Caco-2 (cell line): ENCODE measurements at regions not wholly inside any gene's neighbourhood (a gene's known extent, or its start where the extent isn't known, plus 50 kb on each side); places are given as distances from the start of the nearest gene placed in this dataset.

ENCODE experiments used
- BruUV-seq: library from RNA; stranded (reverse); fragments of 400-500 nt; replicated peaks from 2 replicates; lab custom pipeline; 2021; lab: Mats Ljungman, UMichigan
- CTCF ChIA-PET: fragments of 300-600 bp; sonication (Branson Sonifier 250); formaldehyde crosslinking; loops from one replicate; lab custom pipeline; 2022; ENCODE audit warnings: antibody characterized with exemption; lab: Charles Lee
- POLR2A ChIA-PET: fragments of 300-600 bp; sonication (Branson Sonifier 250); formaldehyde crosslinking; loops from one replicate; lab custom pipeline; 2022; ENCODE audit warnings: antibody characterized with exemption; lab: Charles Lee
- DNase-seq, 2 experiments: peaks; one replicate each; pipeline versions ENCODE4 v3.0.0 to v3.0.0-alpha.2; 2020 to 2022
- H3K27me3 ChIP-seq: replicated peaks from 2 replicates; pipeline ENCODE4 v1.6.0; 2011; ENCODE audit warnings: low read length; ENCODE audit not compliant: control insufficient read depth, insufficient read depth
- H3K36me3 ChIP-seq: 2 replicates; pipeline ENCODE4 v1.5.1; 2011; ENCODE audit warnings: low read length; ENCODE audit not compliant: control insufficient read depth, insufficient read depth
- H3K4me1 ChIP-seq: fragments of 250-450 bp; sonication (Bioruptor Pico); 2 replicates; pipeline ENCODE4 v1.5.1; 2020; ENCODE audit warnings: mild to moderate bottlenecking
- H3K4me3 ChIP-seq: 2 replicates; pipeline ENCODE4 v1.5.1; 2011; ENCODE audit warnings: low read depth, mild to moderate bottlenecking, control low read depth, low read length
- H3K9me3 ChIP-seq: fragments of 250-450 bp; sonication (Bioruptor Pico); 2 replicates; pipeline ENCODE4 v1.5.1; 2020; ENCODE audit warnings: mild to moderate bottlenecking, moderate library complexity
- H3K27ac Mint-ChIP-seq: one replicate; pipeline ENCODE4 v1.8.0; 2022; ENCODE audit warnings: mixed read lengths; ENCODE audit not compliant: unreplicated experiment
- H3K27me3 Mint-ChIP-seq: one replicate; pipeline ENCODE4 v1.8.0; 2022; ENCODE audit warnings: mixed read lengths; ENCODE audit not compliant: insufficient read depth, unreplicated experiment
- H3K36me3 Mint-ChIP-seq: one replicate; pipeline ENCODE4 v1.8.0; 2022; ENCODE audit warnings: mild to moderate bottlenecking, mixed read lengths; ENCODE audit not compliant: insufficient read depth, unreplicated experiment
- H3K4me1 Mint-ChIP-seq: one replicate; pipeline ENCODE4 v1.8.0; 2022; ENCODE audit warnings: low read depth, mixed read lengths; ENCODE audit not compliant: unreplicated experiment
- H3K4me3 Mint-ChIP-seq: one replicate; pipeline ENCODE4 v1.8.0; 2022; ENCODE audit warnings: mild to moderate bottlenecking, moderate library complexity, mixed read lengths; ENCODE audit not compliant: unreplicated experiment
- H3K9me3 Mint-ChIP-seq: one replicate; pipeline ENCODE4 v1.8.0; 2022; ENCODE audit warnings: mixed read lengths; ENCODE audit not compliant: unreplicated experiment
- intact Hi-C: fragments of 100-400 bp; cut with micrococcal nuclease; formaldehyde crosslinking; loops from one replicate; pipeline ENCODE4 v1.10.0; 2022; ENCODE audit not compliant: unreplicated experiment
- TF ChIP-seq, protein P1 (sequence below), 2 experiments: fragments of 200-600 bp in 1 of 2; IDR thresholded peaks; 1 replicate in 1 of 2; 2 replicates in 1 of 2; pipeline versions ENCODE4 v1.5.1 to v1.8.0; 2011 to 2022; ENCODE audit warnings: antibody characterized with exemption in 1 of 2, control low read depth in 1 of 2, inconsistent platforms in 1 of 2, low read depth in 1 of 2, low read length in 1 of 2, mild to moderate bottlenecking in 1 of 2, moderate library complexity in 1 of 2; ENCODE audit not compliant: insufficient read depth in 1 of 2, severe bottlenecking in 1 of 2, unreplicated experiment in 1 of 2

- Histone ChIP-seq H3K27me3 (no peaks in the 10 kb centered on the region), H3K36me3 (no peaks in the 10 kb centered on the region), H3K9me3 (peaks cover 13% of the 10 kb centered on the region), H3K4me1 (peaks cover 3% of the 10 kb centered on the region; the same call in 1 of the 2 replicates), H3K4me3 (no peak overlapping the region)
- Mint-ChIP-seq H3K27me3 (no peaks in the 10 kb centered on the region), H3K4me3 (no peak overlapping the region), H3K27ac (no peak overlapping the region), H3K4me1 (no peaks in the 10 kb centered on the region), H3K9me3 (peaks cover 25% of the 10 kb centered on the region), H3K36me3 (no peaks in the 10 kb centered on the region)
- no peak for DNase-seq
- intact Hi-C loops, result no loop called here
- ChIA-PET POLR2A (no interaction called here), CTCF (no interaction called here)
- TF ChIP-seq, protein P1, sequence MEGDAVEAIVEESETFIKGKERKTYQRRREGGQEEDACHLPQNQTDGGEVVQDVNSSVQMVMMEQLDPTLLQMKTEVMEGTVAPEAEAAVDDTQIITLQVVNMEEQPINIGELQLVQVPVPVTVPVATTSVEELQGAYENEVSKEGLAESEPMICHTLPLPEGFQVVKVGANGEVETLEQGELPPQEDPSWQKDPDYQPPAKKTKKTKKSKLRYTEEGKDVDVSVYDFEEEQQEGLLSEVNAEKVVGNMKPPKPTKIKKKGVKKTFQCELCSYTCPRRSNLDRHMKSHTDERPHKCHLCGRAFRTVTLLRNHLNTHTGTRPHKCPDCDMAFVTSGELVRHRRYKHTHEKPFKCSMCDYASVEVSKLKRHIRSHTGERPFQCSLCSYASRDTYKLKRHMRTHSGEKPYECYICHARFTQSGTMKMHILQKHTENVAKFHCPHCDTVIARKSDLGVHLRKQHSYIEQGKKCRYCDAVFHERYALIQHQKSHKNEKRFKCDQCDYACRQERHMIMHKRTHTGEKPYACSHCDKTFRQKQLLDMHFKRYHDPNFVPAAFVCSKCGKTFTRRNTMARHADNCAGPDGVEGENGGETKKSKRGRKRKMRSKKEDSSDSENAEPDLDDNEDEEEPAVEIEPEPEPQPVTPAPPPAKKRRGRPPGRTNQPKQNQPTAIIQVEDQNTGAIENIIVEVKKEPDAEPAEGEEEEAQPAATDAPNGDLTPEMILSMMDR (IDR thresholded peaks at IDR 0.05; ENCODE audit: insufficient read depth in 1 of 2, low read depth in 1 of 2, low read length in 1 of 2, severe bottlenecking in 1 of 2, unreplicated experiment in 1 of 2), result no peak
- BruUV-seq, result no TSS peak
Measured at GRCh38 chr14:95375539-95376109, 55.9 kb upstream of the CLMN start.

DNA sequence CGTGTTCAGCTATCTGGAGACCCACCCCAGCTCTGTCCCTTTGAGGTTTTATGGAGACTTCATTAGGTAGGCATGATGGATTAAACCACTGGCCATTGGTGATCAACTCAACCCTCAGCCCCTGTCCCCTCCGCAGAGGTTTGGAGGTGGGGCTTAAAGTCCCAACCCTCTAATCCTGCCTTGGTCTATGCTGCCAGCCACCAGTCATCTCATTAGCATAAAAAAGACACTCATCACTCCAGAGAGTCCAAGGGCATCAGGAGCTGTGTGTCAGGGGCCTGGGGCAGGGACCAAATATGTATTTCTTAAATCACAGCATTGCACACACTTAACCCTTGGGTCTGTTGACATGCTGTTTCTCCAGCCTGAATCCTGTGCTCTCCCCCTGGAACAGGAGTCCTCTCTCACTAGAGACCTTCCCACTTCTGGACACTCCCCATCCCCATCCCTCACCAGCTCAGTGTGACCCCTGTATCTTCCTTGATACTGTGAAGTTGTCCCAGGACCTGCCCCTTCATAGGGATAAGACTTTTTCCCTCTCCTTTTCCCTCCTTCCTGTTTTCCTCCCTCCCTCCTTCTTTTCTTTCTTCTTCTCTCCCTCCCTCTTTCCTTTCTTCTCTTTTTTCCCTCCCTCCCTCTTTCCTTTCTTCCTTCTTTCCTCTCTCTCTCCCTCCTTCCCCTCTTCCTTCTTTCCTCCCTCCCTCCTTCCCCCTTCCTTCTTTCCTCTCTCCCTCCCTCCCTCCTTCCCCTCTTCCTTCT lies 54.7 kb upstream of the CLMN start:
- BruUV-seq, result no TSS peak
- Histone ChIP-seq H3K4me3 (no peak overlapping the region), H3K9me3 (peaks cover under 1% of the 10 kb centered on the region), H3K36me3 (no peaks in the 10 kb centered on the region), H3K4me1 (no peaks in the 10 kb centered on the region), H3K27me3 (no peaks in the 10 kb centered on the region)
- H3K27me3 Mint-ChIP-seq, result no peaks in the 10 kb centered on the region
- CTCF ChIA-PET, result no interaction called here
- H3K36me3 Mint-ChIP-seq, result no peaks in the 10 kb centered on the region
- no peak for DNase-seq
- no peak overlapping the region for H3K27ac Mint-ChIP-seq
- H3K4me3 Mint-ChIP-seq, result no peak overlapping the region
- H3K9me3 Mint-ChIP-seq, result peaks cover 15% of the 10 kb centered on the region
- no peaks in the 10 kb centered on the region for H3K4me1 Mint-ChIP-seq
- TF ChIP-seq, protein P1 (IDR thresholded peaks at IDR 0.05; ENCODE audit: insufficient read depth in 1 of 2, low read depth in 1 of 2, low read length in 1 of 2, severe bottlenecking in 1 of 2, unreplicated experiment in 1 of 2), result no peak
- POLR2A ChIA-PET, result no interaction called here
- intact Hi-C loops, result no loop called here

GRCh38 chr14:95370076-95370475 lies 50.4 kb upstream of the CLMN start:
- Histone ChIP-seq H3K4me3 (no peak overlapping the region), H3K36me3 (no peaks in the 10 kb centered on the region), H3K9me3 (no peaks in the 10 kb centered on the region), H3K27me3 (no peaks in the 10 kb centered on the region), H3K4me1 (no peaks in the 10 kb centered on the region)
- no peaks in the 10 kb centered on the region for H3K4me1 Mint-ChIP-seq
- no peaks in the 10 kb centered on the region for H3K27me3 Mint-ChIP-seq
- POLR2A ChIA-PET, result no interaction called here
- H3K36me3 Mint-ChIP-seq, result no peaks in the 10 kb centered on the region
- no peak overlapping the region for H3K4me3 Mint-ChIP-seq
- BruUV-seq, result no TSS peak
- intact Hi-C loops, result no loop called here
- CTCF ChIA-PET, result no interaction called here
- DNase-seq, result no peak
- TF ChIP-seq, protein P1 (IDR thresholded peaks at IDR 0.05; ENCODE audit: insufficient read depth in 1 of 2, low read depth in 1 of 2, low read length in 1 of 2, severe bottlenecking in 1 of 2, unreplicated experiment in 1 of 2), result no peak
- no peaks in the 10 kb centered on the region for H3K9me3 Mint-ChIP-seq
- H3K27ac Mint-ChIP-seq, result no peak overlapping the region
